ENCODE measurements at regions not wholly inside any gene's neighbourhood (a gene's known extent, or its start where the extent isn't known, plus 50 kb on each side); places are given as distances from the start of the nearest gene placed in this dataset.

DNA sequence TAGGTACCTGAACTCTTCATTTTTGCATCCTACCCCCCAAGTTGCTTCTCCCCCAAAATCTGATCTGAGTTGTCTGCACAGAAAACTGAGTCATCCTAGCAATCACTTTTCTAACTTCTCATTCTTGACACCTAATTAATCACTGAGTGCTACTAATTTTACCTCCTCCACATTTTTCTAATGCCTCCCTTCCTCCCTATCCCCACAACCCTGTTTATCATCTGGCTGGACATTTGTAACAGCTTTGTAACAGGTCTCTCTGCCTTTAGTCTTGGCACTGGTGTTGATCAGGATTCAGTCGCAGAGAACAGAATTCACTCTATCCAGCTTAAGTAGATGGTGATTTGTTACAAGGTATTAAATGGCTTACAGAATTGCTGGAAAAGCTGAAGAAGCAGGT lies 303.9 kb upstream of the GATB start:
- no peak for TF ChIP-seq POLR2A (IDR thresholded peaks at IDR 0.05)
- TF ChIP-seq, protein P1, sequence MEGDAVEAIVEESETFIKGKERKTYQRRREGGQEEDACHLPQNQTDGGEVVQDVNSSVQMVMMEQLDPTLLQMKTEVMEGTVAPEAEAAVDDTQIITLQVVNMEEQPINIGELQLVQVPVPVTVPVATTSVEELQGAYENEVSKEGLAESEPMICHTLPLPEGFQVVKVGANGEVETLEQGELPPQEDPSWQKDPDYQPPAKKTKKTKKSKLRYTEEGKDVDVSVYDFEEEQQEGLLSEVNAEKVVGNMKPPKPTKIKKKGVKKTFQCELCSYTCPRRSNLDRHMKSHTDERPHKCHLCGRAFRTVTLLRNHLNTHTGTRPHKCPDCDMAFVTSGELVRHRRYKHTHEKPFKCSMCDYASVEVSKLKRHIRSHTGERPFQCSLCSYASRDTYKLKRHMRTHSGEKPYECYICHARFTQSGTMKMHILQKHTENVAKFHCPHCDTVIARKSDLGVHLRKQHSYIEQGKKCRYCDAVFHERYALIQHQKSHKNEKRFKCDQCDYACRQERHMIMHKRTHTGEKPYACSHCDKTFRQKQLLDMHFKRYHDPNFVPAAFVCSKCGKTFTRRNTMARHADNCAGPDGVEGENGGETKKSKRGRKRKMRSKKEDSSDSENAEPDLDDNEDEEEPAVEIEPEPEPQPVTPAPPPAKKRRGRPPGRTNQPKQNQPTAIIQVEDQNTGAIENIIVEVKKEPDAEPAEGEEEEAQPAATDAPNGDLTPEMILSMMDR (IDR thresholded peaks at IDR 0.05), result no peak
- no peak overlapping the region for H3K27ac ChIP-seq
- WGBS, 2 donors, result 78 to 85% methylated on average over 1 of the region's 1 CpG
- H3K4me1 ChIP-seq, result peaks cover 0 to 11% (median 0%) of the 10 kb centered on the region in 3 donors
- no peak overlapping the region for H3K4me3 ChIP-seq
- no peak for DNase-seq
- intact Hi-C loops (cut with DNase I), result no loop called here
- H3K27me3 ChIP-seq, result no peaks in the 10 kb centered on the region
- H3K9me3 ChIP-seq, result no peaks in the 10 kb centered on the region
- no peaks in the 10 kb centered on the region for H3K36me3 ChIP-seq

GRCh38 chr4:152064282-152064681 lies 303.5 kb upstream of the GATB start:
- no peaks in the 10 kb centered on the region for H3K9me3 ChIP-seq
- WGBS, 2 donors, result 73 to 87% methylated on average over 2 of the region's 2 CpGs
- no peak overlapping the region for H3K27ac ChIP-seq
- TF ChIP-seq POLR2A (IDR thresholded peaks at IDR 0.05), result no peak
- TF ChIP-seq, protein P1 (IDR thresholded peaks at IDR 0.05), result no peak
- no peaks in the 10 kb centered on the region for H3K27me3 ChIP-seq
- no peak overlapping the region for H3K4me3 ChIP-seq
- no peak for DNase-seq
- intact Hi-C loops (cut with DNase I), result no loop called here
- H3K36me3 ChIP-seq, result no peaks in the 10 kb centered on the region
- H3K4me1 ChIP-seq, result peaks cover 0 to 11% (median 0%) of the 10 kb centered on the region in 3 donors

GRCh38 chr4:152063621-152064240 lies 302.9 kb upstream of the GATB start:
- 40 to 58% methylated on average over 13 of the region's 13 CpGs for WGBS, 2 donors
- no peak overlapping the region for H3K27ac ChIP-seq
- H3K9me3 ChIP-seq, result no peaks in the 10 kb centered on the region
- no peaks in the 10 kb centered on the region for H3K36me3 ChIP-seq
- peaks cover 0 to 11% (median 0%) of the 10 kb centered on the region in 3 donors for H3K4me1 ChIP-seq
- TF ChIP-seq POLR2A (IDR thresholded peaks at IDR 0.05), result no peak
- TF ChIP-seq, protein P1 (IDR thresholded peaks at IDR 0.05), result peak in 1 of 6 experiments; percentile 5
- no peak for DNase-seq
- intact Hi-C loops (cut with DNase I), result no loop called here
- H3K27me3 ChIP-seq, result no peaks in the 10 kb centered on the region
- H3K4me3 ChIP-seq, result no peak overlapping the region

- no peak for DNase-seq
- H3K27ac ChIP-seq, result no peak overlapping the region
- WGBS, 2 donors, result 33 to 65% methylated on average over 2 of the region's 2 CpGs
- peaks cover 0 to 11% (median 0%) of the 10 kb centered on the region in 3 donors for H3K4me1 ChIP-seq
- no peak overlapping the region for H3K4me3 ChIP-seq
- peaks cover 0 to 4% (median 0%) of the 10 kb centered on the region in 3 donors for H3K9me3 ChIP-seq
- no peak for TF ChIP-seq POLR2A (IDR thresholded peaks at IDR 0.05)
- TF ChIP-seq, protein P1 (IDR thresholded peaks at IDR 0.05), result no peak
- intact Hi-C loops (cut with DNase I), result no loop called here
- H3K36me3 ChIP-seq, result no peaks in the 10 kb centered on the region
- H3K27me3 ChIP-seq, result no peaks in the 10 kb centered on the region
Measured at GRCh38 chr4:152062936-152063620, 302.3 kb upstream of the GATB start.

- Histone ChIP-seq H3K4me3 (no peak overlapping the region), H3K4me1 (no peaks in the 10 kb centered on the region), H3K36me3 (no peaks in the 10 kb centered on the region), H3K9me3 (peaks cover 0 to 17% (median 0%) of the 10 kb centered on the region in 3 donors), H3K27me3 (no peaks in the 10 kb centered on the region), H3K27ac (no peak overlapping the region)
- TF ChIP-seq POLR2A (IDR thresholded peaks at IDR 0.05), result no peak
- TF ChIP-seq, protein P1 (IDR thresholded peaks at IDR 0.05), result no peak
- intact Hi-C loops (cut with DNase I), result no loop called here
- no peak for DNase-seq
- 56 to 59% methylated on average over 3 of the region's 3 CpGs for WGBS, 2 donors
Measured at GRCh38 chr4:152054731-152055130, 293.9 kb upstream of the GATB start.

All from esophagus squamous epithelium (tissue), 5 donors.